Ammon's horn (tissue), 1 donor: ENCODE measurements at regions not wholly inside any gene's neighbourhood (a gene's known extent, or its start where the extent isn't known, plus 50 kb on each side); places are given as distances from the start of the nearest gene placed in this dataset.
"Not testable (repeated sequence)": the region's sequence is repeated elsewhere in the genome, so short reads cannot be mapped to it uniquely, and the experiment has no call there.

Experiments
- DNase-seq: peaks from one replicate; pipeline ENCODE4 v3.0.0-alpha.2; 2016; ENCODE audit warnings: low spot score

DNA sequence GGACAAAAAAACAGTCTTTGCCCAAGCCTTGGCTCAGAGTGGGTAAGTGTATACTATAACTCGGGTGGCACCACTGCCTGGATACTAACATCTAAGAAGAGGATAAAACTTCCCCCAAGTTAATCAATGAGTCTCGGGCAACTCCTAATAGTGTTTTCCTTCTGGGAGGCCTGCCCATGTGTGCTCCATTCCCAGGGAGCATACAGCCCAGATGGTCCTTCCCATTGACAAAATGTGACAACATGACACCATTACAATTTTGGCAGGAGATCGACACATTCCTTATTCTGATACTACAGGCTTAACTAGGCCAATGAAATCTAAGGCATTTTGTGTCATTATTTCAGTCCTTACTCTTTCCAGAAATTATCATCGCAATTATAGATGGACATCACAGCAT, 52.7 kb upstream of the CRIM1 start:
- DNase-seq, result no peak

- DNase-seq, result no peak
These were observed 53.7 kb upstream of the CRIM1 start for GRCh38 chr2:36301843-36302242.

DNA sequence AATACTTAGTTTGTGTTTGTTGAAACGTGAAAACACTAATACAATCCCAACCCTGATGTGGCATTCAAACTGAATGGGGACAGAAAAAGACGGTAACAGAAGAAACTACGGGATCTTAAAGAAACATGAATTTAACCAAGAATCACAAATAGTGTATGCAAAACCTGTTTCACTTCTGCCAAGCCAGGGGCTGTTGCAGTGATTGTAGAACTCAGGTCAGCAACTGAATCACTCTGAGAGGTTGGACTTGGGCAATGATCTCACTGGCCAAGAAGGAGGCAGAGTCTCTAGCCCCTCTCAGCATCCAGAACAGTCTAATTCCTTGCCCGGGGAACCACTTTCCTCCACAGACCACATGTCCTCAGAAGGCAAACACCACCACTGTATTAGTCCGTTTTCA, 54.9 kb upstream of the CRIM1 start:
- DNase-seq, result no peak

- DNase-seq, result no peak
These were observed 58.8 kb upstream of the CRIM1 start for GRCh38 chr2:36296798-36297197.

DNA sequence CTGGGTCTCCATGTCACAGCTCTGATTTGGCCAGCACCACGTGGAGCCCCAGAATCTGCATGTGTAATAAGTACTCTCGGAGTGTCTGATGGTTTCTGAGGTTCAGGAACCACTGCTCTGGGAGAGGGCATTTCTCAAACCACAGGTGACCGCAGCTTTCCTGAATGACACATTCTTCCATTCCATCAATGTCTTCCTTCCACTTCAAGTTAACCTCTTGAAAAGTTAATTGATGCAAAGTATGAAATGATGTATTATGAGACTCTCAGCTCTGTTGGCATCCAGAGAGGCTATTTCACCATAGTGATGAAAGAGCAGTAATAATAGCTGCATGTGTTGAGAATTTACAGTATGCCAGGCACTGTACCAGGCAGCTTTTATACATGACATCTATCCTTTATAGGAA, 61.3 kb upstream of the CRIM1 start:
- DNase-seq, result no peak

GRCh38 chr2:36290306-36290856, 65.2 kb upstream of the CRIM1 start:
- DNase-seq, result peak; percentile 39

GRCh38 chr2:36289731-36290130, 65.8 kb upstream of the CRIM1 start:
- no peak for DNase-seq

DNA sequence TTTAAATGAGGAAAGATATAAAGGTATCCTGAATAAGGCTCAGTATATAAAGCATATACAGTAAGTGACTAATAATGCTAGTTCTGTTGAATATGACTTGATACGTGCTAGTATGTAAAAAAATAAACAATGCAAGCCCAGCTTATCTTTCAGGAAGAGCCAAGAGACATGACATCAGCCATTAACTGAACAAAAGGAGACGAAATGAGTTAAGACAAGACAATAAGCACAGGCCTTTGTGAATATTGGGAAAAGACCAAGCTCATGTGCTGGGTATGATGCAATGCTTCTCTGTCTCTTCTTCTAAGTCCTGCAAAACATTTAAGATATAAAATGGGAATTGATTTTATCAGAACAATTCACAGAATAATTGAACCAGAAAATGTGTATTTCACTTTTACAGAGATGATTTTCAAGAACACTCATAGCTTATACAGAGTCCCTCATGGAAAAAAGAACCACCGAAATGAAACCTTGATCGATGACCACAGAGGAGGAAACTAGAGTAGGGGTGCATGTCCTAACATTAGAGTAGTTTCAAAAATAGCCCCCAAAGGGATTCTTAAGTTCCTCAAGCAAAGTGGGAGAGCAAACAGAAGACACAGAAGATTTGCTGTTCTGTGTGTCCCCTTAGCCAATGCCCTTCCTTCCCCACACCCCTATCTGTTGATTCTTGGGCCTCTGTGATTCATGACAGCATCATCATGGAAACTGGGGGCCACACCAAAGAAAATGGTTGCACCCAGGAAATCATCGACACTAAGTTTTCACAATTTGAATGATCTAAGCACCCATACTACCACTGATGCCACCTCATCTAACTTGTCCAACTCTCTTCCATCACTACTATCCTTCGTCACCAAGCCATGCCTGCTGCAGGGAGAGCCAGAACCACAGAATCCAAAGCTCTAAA, 68.0 kb upstream of the CRIM1 start:
- no peak for DNase-seq

DNA sequence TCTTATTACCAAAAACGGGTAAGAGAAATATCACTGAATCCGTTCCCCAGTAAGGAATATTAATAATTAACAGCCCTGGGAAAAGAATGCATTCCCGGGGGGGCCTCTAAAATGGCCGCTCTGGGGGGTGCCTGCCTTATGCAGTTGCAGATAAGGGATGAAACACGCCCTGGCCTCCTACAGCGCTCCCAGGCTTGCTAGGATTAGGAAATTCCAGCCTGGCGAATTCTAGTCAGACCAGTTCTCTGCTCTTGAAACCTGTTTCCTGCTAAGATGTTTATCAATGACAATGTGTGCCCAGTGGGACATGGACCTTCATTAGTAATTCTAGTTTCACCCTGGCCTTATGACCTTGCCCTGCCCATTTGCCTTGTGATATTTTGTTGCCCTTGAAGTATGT, 76.1 kb upstream of the CRIM1 start:
- not testable (repeated sequence) for DNase-seq

- DNase-seq, result no peak
These were observed 77.6 kb upstream of the CRIM1 start for GRCh38 chr2:36277881-36278523.

- no peak for DNase-seq
These were observed 78.3 kb upstream of the CRIM1 start for GRCh38 chr2:36277146-36277808.

GRCh38 chr2:36271266-36271665, 84.3 kb upstream of the CRIM1 start:
- DNase-seq, result no peak

DNA sequence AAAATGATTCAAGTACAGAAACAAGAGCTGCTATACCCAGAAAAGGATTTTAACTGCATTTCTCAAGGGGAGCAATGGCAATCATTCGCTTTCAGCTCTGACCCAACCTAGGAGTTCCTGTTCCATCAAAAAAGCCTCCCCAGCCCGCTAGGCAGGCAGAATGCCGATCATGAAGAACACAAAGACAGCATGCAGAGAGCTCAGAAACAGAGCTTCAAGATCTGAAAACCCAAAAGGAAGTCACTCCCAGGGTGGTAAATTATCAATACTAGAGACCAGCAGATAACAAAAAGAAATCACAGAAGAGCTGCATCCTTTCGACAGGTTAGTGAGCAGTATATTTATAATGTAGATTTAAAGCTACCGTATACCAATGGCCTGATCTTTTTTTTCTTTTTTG, 84.8 kb upstream of the CRIM1 start:
- no peak for DNase-seq

- no peak for DNase-seq
These were observed 88.4 kb upstream of the CRIM1 start for GRCh38 chr2:36267194-36267593.

DNA sequence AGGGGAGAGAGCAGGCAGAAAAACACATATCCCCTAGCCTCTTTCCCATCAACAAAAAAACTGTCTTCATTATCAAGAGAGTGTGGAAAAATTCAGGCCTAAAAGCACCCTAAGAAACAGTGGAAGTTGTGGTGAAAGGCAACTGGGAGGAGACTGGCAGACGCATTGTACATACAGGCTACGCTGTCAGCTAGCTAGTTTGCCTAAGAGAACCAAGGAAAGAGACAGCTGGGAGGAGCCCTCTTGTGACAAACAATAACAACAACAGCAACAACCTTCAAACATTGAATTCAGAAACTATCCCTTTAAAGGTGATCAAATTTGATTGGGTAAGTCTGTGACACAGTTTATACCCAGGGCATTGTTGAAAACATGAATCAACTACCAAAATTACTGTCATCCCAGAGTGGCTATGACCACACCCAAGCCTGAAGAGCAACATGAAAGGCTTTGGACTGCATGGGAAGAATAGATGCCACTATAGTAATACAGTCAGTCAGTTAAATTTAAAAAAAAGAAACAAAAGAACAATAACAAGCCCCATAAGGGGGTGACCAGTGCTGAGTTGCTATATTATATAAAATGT, 88.9 kb upstream of the CRIM1 start:
- no peak for DNase-seq

DNA sequence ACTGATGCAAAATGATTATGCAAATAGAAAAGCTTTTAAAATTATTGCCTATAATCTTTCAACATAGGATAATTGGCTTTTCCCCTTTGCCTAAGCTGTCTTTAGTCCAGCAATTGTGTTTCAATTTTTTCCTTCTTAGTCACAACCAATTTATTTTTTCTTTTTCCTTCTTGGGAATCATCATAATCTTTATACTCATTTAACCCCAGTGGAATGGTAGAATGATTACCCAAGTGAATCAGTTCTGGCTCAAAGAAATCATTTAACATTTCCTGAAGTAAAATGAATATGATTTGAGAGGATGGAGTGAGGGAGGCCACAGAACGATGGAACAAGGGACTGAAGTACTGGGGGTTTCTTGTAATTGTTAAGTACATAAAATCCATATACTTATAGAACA, 93.0 kb upstream of the CRIM1 start:
- DNase-seq, result no peak

GRCh38 chr2:36255863-36256262, 99.7 kb upstream of the CRIM1 start:
- DNase-seq, result no peak

DNA sequence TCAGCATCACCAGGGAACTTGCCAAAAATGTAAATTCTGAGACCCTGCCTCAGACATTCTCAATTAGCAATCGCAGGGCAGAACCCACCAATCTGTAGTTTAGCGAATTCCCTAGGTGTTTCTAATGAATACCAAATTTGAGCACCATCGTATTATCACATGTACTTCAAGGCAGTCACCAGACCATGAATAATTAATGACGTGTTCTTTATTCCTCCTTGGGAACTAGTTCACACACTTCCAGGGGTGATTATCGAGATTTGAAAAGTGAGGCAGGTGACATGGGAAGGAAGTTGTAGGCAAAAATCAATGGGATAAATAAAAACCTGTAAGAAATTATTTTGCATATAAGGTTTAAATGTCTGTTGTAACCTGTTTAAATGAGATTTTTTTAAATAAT, 102.5 kb upstream of the CRIM1 start:
- DNase-seq, result no peak

- no peak for DNase-seq
These were observed 109.1 kb upstream of the CRIM1 start for GRCh38 chr2:36246320-36246990.

- DNase-seq, result no peak
These were observed 109.9 kb upstream of the CRIM1 start for GRCh38 chr2:36245651-36246050.

DNA sequence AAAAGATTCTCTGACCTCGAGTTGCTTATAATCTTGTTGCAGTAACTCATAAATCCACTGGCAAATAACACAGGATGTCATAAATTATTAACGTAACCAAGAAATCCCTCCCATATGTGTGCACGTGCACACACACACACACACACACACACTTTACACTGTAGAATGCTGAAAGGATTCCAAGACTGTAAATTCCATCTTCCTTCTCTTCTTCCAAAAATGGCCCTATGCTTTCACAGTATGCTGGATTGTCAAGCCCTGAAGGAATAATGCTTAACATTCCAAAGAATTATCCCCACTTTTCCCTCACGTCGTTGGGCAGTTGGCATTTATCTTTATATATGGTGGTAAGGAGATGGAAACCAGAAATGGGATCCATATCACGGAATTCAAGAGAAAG, 117.5 kb upstream of the CRIM1 start:
- DNase-seq, result no peak

- no peak for DNase-seq
These were observed 119.7 kb upstream of the CRIM1 start for GRCh38 chr2:36235882-36236281.
